ENCODE measurements at regions not wholly inside any gene's neighbourhood (a gene's known extent, or its start where the extent isn't known, plus 50 kb on each side); places are given as distances from the start of the nearest gene placed in this dataset.
"Not testable (repeated sequence)": the region's sequence is repeated elsewhere in the genome, so short reads cannot be mapped to it uniquely, and the experiment has no call there.

GRCh38 chr12:8354741-8355140, 101.0 kb upstream of the CLEC6A start:
- H3K27ac ChIP-seq (ENCODE audit: low read depth, low read length); H3K23ac ChIP-seq (ENCODE audit: insufficient read length); H2AFZ ChIP-seq (ENCODE audit: low read length); H4K20me1 ChIP-seq (replicated peaks in 1 of 2; ENCODE audit: control insufficient read depth in 1 of 2, insufficient read depth in 2 of 2, low read length in 2 of 2); DNase-seq (ENCODE audit: low read depth in 1 of 2, low spot score in 2 of 2); CTCF ChIA-PET (ENCODE audit: partially characterized antibody); H3K4me3 ChIP-seq (ENCODE audit: extremely low read depth in 1 of 4, insufficient read depth in 2 of 4, low read depth in 3 of 4, low read length in 4 of 4); H3K23me2 ChIP-seq (ENCODE audit: low read depth, low read length); H3K9ac ChIP-seq (replicated peaks in 1 of 4; ENCODE audit: extremely low read depth in 1 of 4, low read depth in 3 of 4, low read length in 3 of 4); POLR2A ChIA-PET (ENCODE audit: partially characterized antibody); H4K8ac ChIP-seq (ENCODE audit: extremely low read depth, insufficient read depth, low read length); H3K4ac ChIP-seq (replicated peaks; ENCODE audit: insufficient read length, low read depth, low read length); H3K56ac ChIP-seq (replicated peaks; ENCODE audit: insufficient read length, low read depth, low read length); H3K27me3 ChIP-seq (replicated peaks in 1 of 4; ENCODE audit: control insufficient read depth in 3 of 4, extremely low read depth in 1 of 4, insufficient read depth in 3 of 4, low read length in 3 of 4); H3K79me2 ChIP-seq (ENCODE audit: control insufficient read depth in 1 of 2, insufficient read depth in 2 of 2, low read length in 2 of 2); H2AK5ac ChIP-seq (ENCODE audit: low read depth, low read length); H3K36me3 ChIP-seq (ENCODE audit: control insufficient read depth in 2 of 4, insufficient read depth in 4 of 4, low read length in 3 of 4); H2BK20ac ChIP-seq (ENCODE audit: low read length); H3K14ac ChIP-seq (ENCODE audit: insufficient read length); H3K9me3 ChIP-seq (ENCODE audit: insufficient read depth in 2 of 2, low read depth in 1 of 2, low read length in 1 of 2); H3K18ac ChIP-seq (ENCODE audit: extremely low read depth, low read length); H2BK15ac ChIP-seq (ENCODE audit: low read length); H2BK12ac ChIP-seq (ENCODE audit: low read depth, low read length); H3K4me1 ChIP-seq (replicated peaks in 1 of 4; ENCODE audit: control insufficient read depth in 3 of 4, insufficient read depth in 4 of 4, low read length in 3 of 4); H3K4me2 ChIP-seq (ENCODE audit: insufficient read depth in 1 of 2, low read depth in 2 of 2, low read length in 2 of 2); H3K79me1 ChIP-seq (ENCODE audit: low read depth, low read length); H4K91ac ChIP-seq (replicated peaks; ENCODE audit: insufficient read length, low read length); H2BK120ac ChIP-seq (replicated peaks; ENCODE audit: low read depth, low read length); FAIRE-seq; H2BK5ac ChIP-seq (ENCODE audit: low read depth, low read length); H4K5ac ChIP-seq (ENCODE audit: insufficient read length, low read depth, low read length): not testable (repeated sequence)
- WGBS, 2 experiments (ENCODE audit: extremely low coverage in 1 of 2, insufficient coverage in 1 of 2, insufficient read length in 1 of 2, insufficient replicate concordance in 2 of 2, low coverage in 1 of 2, low lambda C conversion rate in 2 of 2, missing lambda C conversion rate in 1 of 2) = 95% methylated on average over 1 of the region's 1 CpG; no CpG with 5 or more reads in 1 of the 2 experiments

GRCh38 chr12:8355531-8355930, 100.2 kb upstream of the CLEC6A start:
- H3K36me3 ChIP-seq (ENCODE audit: control insufficient read depth in 2 of 4, insufficient read depth in 4 of 4, low read length in 3 of 4); H3K23me2 ChIP-seq (ENCODE audit: low read depth, low read length); H2BK120ac ChIP-seq (replicated peaks; ENCODE audit: low read depth, low read length); H3K14ac ChIP-seq (ENCODE audit: insufficient read length); H2BK12ac ChIP-seq (ENCODE audit: low read depth, low read length); FAIRE-seq; H3K56ac ChIP-seq (replicated peaks; ENCODE audit: insufficient read length, low read depth, low read length); H3K27ac ChIP-seq (ENCODE audit: low read depth, low read length); H4K91ac ChIP-seq (replicated peaks; ENCODE audit: insufficient read length, low read length); H4K8ac ChIP-seq (ENCODE audit: extremely low read depth, insufficient read depth, low read length); H3K27me3 ChIP-seq (replicated peaks in 1 of 4; ENCODE audit: control insufficient read depth in 3 of 4, extremely low read depth in 1 of 4, insufficient read depth in 3 of 4, low read length in 3 of 4); H3K4me1 ChIP-seq (replicated peaks in 1 of 4; ENCODE audit: control insufficient read depth in 3 of 4, insufficient read depth in 4 of 4, low read length in 3 of 4); H3K23ac ChIP-seq (ENCODE audit: insufficient read length); H3K18ac ChIP-seq (ENCODE audit: extremely low read depth, low read length); H3K4ac ChIP-seq (replicated peaks; ENCODE audit: insufficient read length, low read depth, low read length); H2AFZ ChIP-seq (ENCODE audit: low read length); H2BK5ac ChIP-seq (ENCODE audit: low read depth, low read length); DNase-seq (ENCODE audit: low read depth in 1 of 2, low spot score in 2 of 2); H2AK5ac ChIP-seq (ENCODE audit: low read depth, low read length); POLR2A ChIA-PET (ENCODE audit: partially characterized antibody); H3K79me1 ChIP-seq (ENCODE audit: low read depth, low read length); H3K9ac ChIP-seq (replicated peaks in 1 of 4; ENCODE audit: extremely low read depth in 1 of 4, low read depth in 3 of 4, low read length in 3 of 4); H4K5ac ChIP-seq (ENCODE audit: insufficient read length, low read depth, low read length); H2BK20ac ChIP-seq (ENCODE audit: low read length); H3K9me3 ChIP-seq (ENCODE audit: insufficient read depth in 2 of 2, low read depth in 1 of 2, low read length in 1 of 2); H3K4me2 ChIP-seq (ENCODE audit: insufficient read depth in 1 of 2, low read depth in 2 of 2, low read length in 2 of 2); H3K79me2 ChIP-seq (ENCODE audit: control insufficient read depth in 1 of 2, insufficient read depth in 2 of 2, low read length in 2 of 2); H2BK15ac ChIP-seq (ENCODE audit: low read length); CTCF ChIA-PET (ENCODE audit: partially characterized antibody); H3K4me3 ChIP-seq (ENCODE audit: extremely low read depth in 1 of 4, insufficient read depth in 2 of 4, low read depth in 3 of 4, low read length in 4 of 4); H4K20me1 ChIP-seq (replicated peaks in 1 of 2; ENCODE audit: control insufficient read depth in 1 of 2, insufficient read depth in 2 of 2, low read length in 2 of 2): not testable (repeated sequence)
- WGBS, 2 experiments (ENCODE audit: extremely low coverage in 1 of 2, insufficient coverage in 1 of 2, insufficient read length in 1 of 2, insufficient replicate concordance in 2 of 2, low coverage in 1 of 2, low lambda C conversion rate in 2 of 2, missing lambda C conversion rate in 1 of 2) = 98% methylated on average over 4 of the region's 4 CpGs; no CpG with 5 or more reads in 1 of the 2 experiments
